Left hindlimb (tissue), 1 donor: ENCODE measurements at regions not wholly inside any gene's neighbourhood (a gene's known extent, or its start where the extent isn't known, plus 50 kb on each side); places are given as distances from the start of the nearest gene placed in this dataset.

Experiments used
- DNase-seq: peaks from one replicate; pipeline ENCODE4 v3.0.0-alpha.2; 2018

DNA sequence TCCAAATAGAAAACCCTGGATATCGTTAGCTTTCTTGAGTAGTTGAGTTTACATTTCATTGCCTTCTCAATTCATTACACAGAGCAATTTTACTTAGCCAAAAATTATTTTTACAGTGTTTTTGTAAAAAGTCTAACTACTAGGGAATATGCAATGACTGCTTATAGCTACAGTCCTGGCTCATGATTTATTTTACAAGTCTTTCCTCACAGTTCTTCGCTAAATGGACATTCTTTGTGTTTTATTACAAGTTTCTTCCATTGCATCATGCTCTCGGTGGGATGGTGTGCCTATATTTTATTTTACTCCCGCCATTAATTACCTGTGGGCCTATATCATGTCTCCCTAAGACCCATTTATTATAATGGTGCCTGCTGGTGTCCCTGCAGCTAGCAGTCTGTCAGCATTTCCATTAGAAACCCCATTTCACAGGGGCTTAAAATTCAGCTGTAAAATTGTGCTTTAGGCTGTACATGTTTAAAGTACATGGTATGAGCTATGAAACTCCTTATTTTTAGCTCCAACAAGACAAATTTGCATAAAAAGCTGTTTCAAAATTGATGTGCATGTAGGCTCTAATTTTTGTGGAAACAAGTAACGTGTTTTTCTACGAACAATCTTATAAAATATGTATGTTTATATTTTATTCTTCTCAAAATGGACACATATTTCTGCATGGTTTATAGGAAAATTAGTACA is 227.4 kb downstream of the SLC7A11 start:
- no peak for DNase-seq

GRCh38 chr4:138013625-138014024 is 228.5 kb downstream of the SLC7A11 start:
- no peak for DNase-seq

- DNase-seq = no peak
Measured at GRCh38 chr4:138010639-138011038, 231.5 kb downstream of the SLC7A11 start.

DNA sequence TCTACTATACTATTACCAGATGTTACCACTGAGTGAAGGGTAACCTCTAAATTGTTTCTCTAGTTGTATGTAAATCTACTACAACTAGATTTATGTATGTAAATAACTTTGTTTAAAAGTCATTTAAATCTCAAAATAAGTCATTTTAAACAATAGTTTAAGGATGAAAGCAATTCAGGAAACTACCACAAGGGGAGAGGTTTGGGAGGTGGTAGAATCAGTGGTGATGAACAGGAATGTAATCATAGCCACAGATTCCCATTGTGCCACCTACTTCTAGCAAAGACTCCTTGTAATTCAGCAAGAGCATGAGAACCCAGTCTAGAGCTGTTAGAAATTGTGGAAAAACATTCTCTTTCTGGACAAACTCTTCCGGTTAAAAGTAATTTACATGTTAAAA is 234.6 kb downstream of the SLC7A11 start:
- DNase-seq = no peak

DNA sequence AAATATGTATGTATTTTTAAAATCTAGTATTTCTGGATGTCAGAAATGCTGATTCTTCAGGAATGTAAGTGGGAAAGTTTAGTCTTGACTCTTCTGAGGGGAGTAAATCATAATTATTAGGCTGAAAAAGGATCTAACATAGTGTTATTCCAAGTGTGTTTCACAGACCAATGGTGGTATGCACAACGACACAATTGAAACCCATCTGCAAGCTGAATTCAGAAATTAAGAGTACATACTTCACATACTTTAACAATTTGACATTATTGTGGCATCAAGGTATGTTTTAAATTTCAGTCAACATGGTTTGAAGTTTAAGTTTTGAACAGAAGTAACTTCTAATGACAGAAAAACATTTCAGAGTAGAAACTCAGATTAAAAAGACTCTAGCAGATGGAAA is 236.7 kb downstream of the SLC7A11 start:
- DNase-seq = no peak

- DNase-seq = no peak
Measured at GRCh38 chr4:138003248-138003647, 238.9 kb downstream of the SLC7A11 start.

DNA sequence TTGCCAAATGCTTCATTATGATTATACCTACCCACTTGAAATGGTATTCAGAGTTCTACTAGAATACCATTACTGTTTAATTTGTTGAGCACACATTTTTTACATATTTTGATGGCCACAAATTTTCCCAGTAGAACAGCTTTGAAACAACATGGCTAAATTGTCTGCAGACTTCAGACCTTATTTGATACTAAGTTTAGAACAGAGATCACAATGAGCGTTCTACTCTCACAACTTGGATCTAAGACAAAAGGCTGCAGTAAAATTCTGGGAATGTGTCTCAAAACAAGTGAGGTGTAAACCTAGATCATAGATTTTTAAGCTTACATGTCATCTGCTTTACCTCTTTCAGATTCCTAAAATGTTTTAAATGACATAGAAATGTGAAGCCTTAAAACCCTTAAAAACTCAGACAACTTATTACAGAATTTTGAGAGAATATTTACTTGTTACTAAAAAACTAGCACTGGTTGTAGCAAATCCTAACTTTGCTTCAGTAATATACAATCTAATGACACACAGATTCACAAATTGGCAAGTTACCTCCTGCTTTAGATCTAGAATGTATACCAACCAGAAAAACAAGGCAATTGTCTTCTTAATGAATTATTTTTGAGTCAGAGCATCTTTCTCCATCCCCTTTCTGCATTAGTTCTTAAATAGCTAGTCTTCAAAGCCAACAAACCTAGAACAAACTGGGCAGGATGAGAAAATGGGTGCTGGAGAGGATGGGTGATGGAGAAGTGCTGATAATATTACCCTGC is 243.3 kb downstream of the SLC7A11 start:
- DNase-seq = no peak

- no peak for DNase-seq
Measured at GRCh38 chr4:137997496-137997895, 244.7 kb downstream of the SLC7A11 start.

- no peak for DNase-seq
Measured at GRCh38 chr4:137994853-137995252, 247.3 kb downstream of the SLC7A11 start.

DNA sequence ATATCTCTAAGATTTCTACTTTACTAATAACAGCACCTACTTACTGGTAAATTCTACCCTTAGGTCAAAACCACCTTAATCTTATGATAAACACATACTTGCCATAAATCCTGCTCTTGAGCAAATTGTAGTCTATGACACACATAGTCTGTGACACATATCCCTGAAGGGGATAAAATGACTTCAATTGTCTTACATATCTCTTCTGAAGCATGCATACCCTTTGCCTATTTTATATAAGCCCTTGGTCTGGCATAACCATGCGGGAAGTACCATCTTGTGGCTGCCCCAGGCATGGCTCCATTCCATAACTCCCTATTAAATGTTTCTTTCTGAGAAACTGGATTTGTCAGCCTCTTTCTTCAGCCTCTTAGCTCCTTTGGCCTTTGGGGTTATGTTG is 248.9 kb downstream of the SLC7A11 start:
- DNase-seq = no peak

- DNase-seq = no peak
Measured at GRCh38 chr4:137981277-137981676, 260.9 kb downstream of the SLC7A11 start.

DNA sequence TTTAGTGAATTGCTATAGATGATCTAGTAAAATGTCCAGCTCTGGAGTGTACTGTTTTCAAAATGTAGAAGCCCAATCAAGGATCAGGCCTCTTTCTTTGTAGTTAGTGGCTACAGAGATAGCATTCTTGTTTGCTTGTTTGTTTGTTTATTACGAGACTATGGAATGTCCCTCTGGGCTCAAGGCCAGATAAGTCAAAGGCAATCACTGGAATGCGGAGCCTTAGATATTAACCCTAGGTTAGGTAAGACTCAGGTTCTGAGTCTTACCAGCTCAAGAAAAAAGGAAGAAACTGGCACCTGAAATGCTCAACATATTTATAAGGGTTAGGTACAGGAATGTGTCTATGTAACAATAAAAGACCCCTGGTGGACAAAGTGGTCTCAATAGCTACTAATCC is 261.5 kb downstream of the SLC7A11 start:
- no peak for DNase-seq

- DNase-seq = no peak
Measured at GRCh38 chr4:137979938-137980337, 262.2 kb downstream of the SLC7A11 start.

- no peak for DNase-seq
Measured at GRCh38 chr4:137968956-137969678, 273.0 kb downstream of the SLC7A11 start.

DNA sequence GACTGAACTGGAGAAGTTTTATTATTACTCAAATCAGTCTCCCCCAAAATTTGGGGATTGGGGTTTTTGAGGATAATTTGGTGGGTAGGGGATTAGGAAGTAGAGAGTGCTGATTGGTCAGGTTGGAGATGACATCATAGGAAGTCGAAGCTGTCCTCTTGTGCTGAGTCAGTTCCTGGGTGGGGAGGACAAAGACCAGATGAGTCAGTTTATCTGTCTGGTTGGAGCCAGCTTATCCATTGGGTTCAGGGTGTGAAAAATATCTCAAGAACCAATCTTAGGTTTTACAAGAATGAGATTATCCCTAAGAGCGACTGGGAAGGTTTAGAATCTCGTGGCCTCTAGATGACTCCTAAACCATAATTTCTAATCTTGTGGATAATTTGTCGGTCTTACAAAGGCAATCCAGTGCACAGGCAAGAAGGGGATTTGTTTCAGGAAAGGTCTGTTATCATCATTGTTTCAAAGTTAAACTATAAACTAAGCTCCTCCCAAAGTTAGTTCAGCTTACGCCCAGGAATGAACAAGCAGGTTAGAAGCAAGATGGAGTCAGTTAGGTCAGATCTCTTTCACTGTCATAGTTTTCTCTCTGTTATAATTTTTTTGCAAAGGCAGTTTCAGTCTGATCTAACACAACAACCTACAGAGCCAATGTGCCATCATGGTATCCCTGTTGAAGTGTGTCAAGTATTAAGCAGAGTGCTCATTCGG is 274.5 kb downstream of the SLC7A11 start:
- DNase-seq = no peak

GRCh38 chr4:137966504-137966903 is 275.6 kb downstream of the SLC7A11 start:
- no peak for DNase-seq

DNA sequence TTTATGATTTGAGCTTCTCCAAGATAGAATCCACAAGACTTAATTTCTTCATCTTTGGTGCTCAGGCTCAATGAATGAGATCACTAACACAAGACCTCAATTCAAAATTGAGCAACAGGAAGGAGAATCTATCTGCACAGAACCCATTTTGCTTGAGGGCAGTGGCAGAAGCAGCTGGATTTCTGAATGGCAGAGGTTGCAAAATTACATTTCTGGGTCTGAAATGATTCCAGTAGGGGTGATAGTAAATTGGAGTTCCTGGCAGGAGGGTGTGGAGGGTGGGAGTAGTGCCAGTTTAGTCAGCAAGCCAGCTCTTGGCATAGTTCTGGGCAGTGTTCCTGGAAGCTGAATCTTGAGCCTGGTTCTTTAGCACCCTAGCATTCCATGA is 281.1 kb downstream of the SLC7A11 start:
- no peak for DNase-seq

GRCh38 chr4:137960371-137961050 is 281.6 kb downstream of the SLC7A11 start:
- DNase-seq = no peak

- DNase-seq = no peak
Measured at GRCh38 chr4:137957806-137958205, 284.3 kb downstream of the SLC7A11 start.

DNA sequence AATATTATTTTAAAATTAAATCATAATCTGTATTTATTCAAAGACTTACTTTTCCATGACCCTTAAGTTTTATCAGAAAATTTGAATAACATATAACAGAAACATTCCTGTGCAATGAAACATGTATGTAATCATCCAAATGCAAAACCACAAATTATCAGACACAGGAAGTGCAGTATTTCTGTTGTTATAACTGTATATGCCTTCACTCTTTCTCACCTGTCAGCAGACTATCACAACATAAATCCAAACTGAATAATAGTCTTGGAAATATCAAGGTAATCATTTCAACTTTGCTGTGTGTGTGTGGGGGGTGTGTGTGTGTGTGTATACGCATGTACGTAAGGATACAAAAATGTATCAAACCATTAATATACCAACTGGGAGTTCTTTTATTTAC is 285.9 kb downstream of the SLC7A11 start:
- no peak for DNase-seq

DNA sequence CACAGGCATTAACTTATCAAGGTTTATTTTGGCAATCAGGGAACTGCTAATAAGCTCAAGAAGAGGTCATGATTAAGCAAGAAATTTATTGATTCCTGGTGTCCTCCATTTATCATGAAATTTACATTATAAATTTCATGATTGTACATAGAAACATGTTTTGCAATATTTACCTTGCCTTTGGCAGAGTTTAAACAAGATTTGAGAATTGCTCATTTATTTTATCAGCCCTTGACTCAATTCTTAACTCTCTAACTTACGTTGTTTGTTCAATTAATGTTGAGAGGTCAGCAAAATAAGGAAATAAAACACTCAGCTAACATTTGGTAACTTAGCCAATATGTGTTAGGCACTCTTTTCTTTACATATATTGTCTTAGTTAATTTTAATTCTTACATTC is 286.6 kb downstream of the SLC7A11 start:
- no peak for DNase-seq

GRCh38 chr4:137952116-137952515 is 290.0 kb downstream of the SLC7A11 start:
- no peak for DNase-seq

GRCh38 chr4:137950286-137950685 is 291.9 kb downstream of the SLC7A11 start:
- no peak for DNase-seq
